PC-9 (cell line): ENCODE measurements at regions not wholly inside any gene's neighbourhood (a gene's known extent, or its start where the extent isn't known, plus 50 kb on each side); places are given as distances from the start of the nearest gene placed in this dataset.
A peak's percentile ranks its signal among the peaks of the same experiment; 100 is the strongest.

ENCODE experiments used
- BruUV-seq: library from RNA; stranded (reverse); fragments of 400-500 nt; replicated peaks from 2 replicates; lab custom pipeline; 2021; lab: Mats Ljungman, UMichigan
- CTCF ChIA-PET: fragments of 300-600 bp; sonication (Branson Sonifier 250); formaldehyde crosslinking; loops from one replicate; lab custom pipeline; 2022; ENCODE audit warnings: antibody characterized with exemption; lab: Charles Lee
- POLR2A ChIA-PET: fragments of 300-600 bp; sonication (Branson Sonifier 250); formaldehyde crosslinking; loops from one replicate; lab custom pipeline; 2022; ENCODE audit warnings: antibody characterized with exemption; ENCODE audit not compliant: unreplicated experiment; lab: Charles Lee
- DNase-seq, 2 experiments: peaks; one replicate each; pipeline versions ENCODE4 v3.0.0 to v3.0.0-alpha.2; 2015 to 2022; ENCODE audit warnings: mixed read lengths in 1 of 2
- H2AFZ ChIP-seq: fragments of 200-600 bp; sonication (generic); 2 replicates; pipeline ENCODE4 v1.8.1; 2017; ENCODE audit warnings: antibody characterized with exemption
- H3F3A ChIP-seq: fragments of 200-600 bp; sonication (generic); 2 replicates; pipeline ENCODE4 v1.8.1; 2017; ENCODE audit warnings: antibody characterized with exemption, mild to moderate bottlenecking, low read depth; ENCODE audit not compliant: insufficient read depth
- H3K27ac ChIP-seq: fragments of 200-600 bp; sonication (generic); 2 replicates; pipeline ENCODE4 v1.6.1; 2016; ENCODE audit warnings: mixed run types
- H3K27me3 ChIP-seq: fragments of 200-600 bp; sonication (generic); 2 replicates; pipeline ENCODE4 v1.6.1; 2016; ENCODE audit warnings: low read depth, mixed run types; ENCODE audit not compliant: insufficient read depth
- H3K36me3 ChIP-seq: fragments of 200-600 bp; sonication (generic); 2 replicates; pipeline ENCODE4 v1.6.1; 2016; ENCODE audit warnings: low read depth, mixed run types
- H3K4me1 ChIP-seq: fragments of 200-600 bp; sonication (generic); replicated peaks from 2 replicates; pipeline ENCODE4 v1.6.1; 2016; ENCODE audit warnings: mixed run types; ENCODE audit not compliant: insufficient read depth
- H3K4me2 ChIP-seq: fragments of 200-600 bp; sonication (generic); 2 replicates; pipeline ENCODE4 v1.6.1; 2017; ENCODE audit warnings: mixed run types
- H3K4me3 ChIP-seq: fragments of 200-600 bp; sonication (generic); 2 replicates; pipeline ENCODE4 v1.6.1; 2016; ENCODE audit warnings: mixed run types
- H3K79me2 ChIP-seq: fragments of 200-600 bp; sonication (generic); 2 replicates; pipeline ENCODE4 v1.6.1; 2017; ENCODE audit warnings: low read depth, mixed run types
- H3K9me2 ChIP-seq: fragments of 200-600 bp; sonication (generic); 2 replicates; pipeline ENCODE4 v1.8.1; 2017; ENCODE audit warnings: mild to moderate bottlenecking; ENCODE audit not compliant: insufficient read depth
- H3K9me3 ChIP-seq: fragments of 200-600 bp; sonication (generic); 2 replicates; pipeline ENCODE4 v1.8.1; 2016; ENCODE audit warnings: low read depth; ENCODE audit not compliant: insufficient read depth
- H4K20me1 ChIP-seq: fragments of 200-600 bp; sonication (generic); 2 replicates; pipeline ENCODE4 v1.8.1; 2017; ENCODE audit not compliant: insufficient read depth
- CTCF ChIP-seq: fragments of 200-600 bp; sonication (generic); conservative IDR thresholded peaks from 2 replicates; pipeline ENCODE4 v1.6.1; 2017; ENCODE audit warnings: mixed run types, antibody characterized with exemption, mild to moderate bottlenecking, moderate library complexity
- EZH2 ChIP-seq: fragments of 200-600 bp; sonication (generic); IDR thresholded peaks from 2 replicates; pipeline ENCODE4 v1.8.0; 2017; ENCODE audit warnings: antibody characterized with exemption, low read depth
- intact Hi-C: fragments of 100-400 bp; cut with micrococcal nuclease; formaldehyde crosslinking; loops from one replicate; pipeline ENCODE4 v1.10.0; 2022; ENCODE audit not compliant: unreplicated experiment

GRCh38 chr5:68924481-68925145 is 169.2 kb upstream of the SLC30A5 start:
- no peak for TF ChIP-seq EZH2
- H3K36me3 ChIP-seq = no peaks in the 10 kb centered on the region
- peak overlapping the region; percentile 38 for H3K4me2 ChIP-seq
- no peaks in the 10 kb centered on the region for H4K20me1 ChIP-seq
- H3K79me2 ChIP-seq = no peaks in the 10 kb centered on the region
- H3K4me3 ChIP-seq = no peak overlapping the region
- CTCF ChIA-PET = no interaction called here
- H3F3A ChIP-seq = no peaks in the 10 kb centered on the region
- 0 out of 2 replicates have a peak, but pooled peaks cover 3% of the 10 kb centered on the region for H3K9me3 ChIP-seq
- intact Hi-C loops = no loop called here
- peaks cover 6% of the 10 kb centered on the region for H3K4me1 ChIP-seq
- no peaks in the 10 kb centered on the region for H3K9me2 ChIP-seq
- no peaks in the 10 kb centered on the region for H3K27me3 ChIP-seq
- peak overlapping the region; percentile 66 for H2AFZ ChIP-seq
- H3K27ac ChIP-seq = no peak overlapping the region
- BruUV-seq = no TSS peak
- POLR2A ChIA-PET = no interaction called here
- DNase-seq = peak in 1 of 2 experiments; percentile 68

GRCh38 chr5:68928617-68929302 is 165.1 kb upstream of the SLC30A5 start:
- Histone ChIP-seq H3K27me3 (no peaks in the 10 kb centered on the region), H4K20me1 (no peaks in the 10 kb centered on the region), H3K9me2 (no peaks in the 10 kb centered on the region), H2AFZ (no peak overlapping the region), H3K79me2 (no peaks in the 10 kb centered on the region), H3K9me3 (0 out of 2 replicates have a peak, but pooled peaks cover 5% of the 10 kb centered on the region), H3K4me2 (no peak overlapping the region), H3K4me1 (peaks cover 6% of the 10 kb centered on the region), H3F3A (no peaks in the 10 kb centered on the region), H3K27ac (no peak overlapping the region), H3K36me3 (no peaks in the 10 kb centered on the region), H3K4me3 (no peak overlapping the region)
- intact Hi-C loops = no loop called here
- ChIA-PET CTCF (no interaction called here), POLR2A (no interaction called here)
- no TSS peak for BruUV-seq
- TF ChIP-seq CTCF = no peak
- no peak for TF ChIP-seq EZH2
- peak in 1 of 2 experiments; percentile 39 for DNase-seq

GRCh38 chr5:68930139-68930538 is 163.7 kb upstream of the SLC30A5 start:
- Histone ChIP-seq H3K4me2 (no peak overlapping the region), H3K27ac (no peak overlapping the region), H3F3A (no peaks in the 10 kb centered on the region), H3K4me1 (no peaks in the 10 kb centered on the region), H3K27me3 (no peaks in the 10 kb centered on the region), H3K36me3 (no peaks in the 10 kb centered on the region), H4K20me1 (no peaks in the 10 kb centered on the region), H3K4me3 (no peak overlapping the region), H3K9me3 (0 out of 2 replicates have a peak, but pooled peaks cover 5% of the 10 kb centered on the region), H2AFZ (no peak overlapping the region), H3K79me2 (no peaks in the 10 kb centered on the region), H3K9me2 (no peaks in the 10 kb centered on the region)
- BruUV-seq = no TSS peak
- ChIA-PET CTCF (no interaction called here), POLR2A (no interaction called here)
- DNase-seq = no peak
- TF ChIP-seq CTCF = no peak
- no peak for TF ChIP-seq EZH2
- intact Hi-C loops = no loop called here
